ENCODE measurements at regions not wholly inside any gene's neighbourhood (a gene's known extent, or its start where the extent isn't known, plus 50 kb on each side); places are given as distances from the start of the nearest gene placed in this dataset.

GRCh38 chr16:26247063-26247462, 555.3 kb downstream of the HS3ST4 start:
- H4K20me1 ChIP-seq (ENCODE audit: insufficient read depth): no peaks in the 10 kb centered on the region
- ChIA-PET POLR2A (no interaction called here), CTCF (no interaction called here), RAD21 (ENCODE audit: low non-redundant PET in 1 of 2, low total read pairs in 2 of 2, uncharacterized antibody in 2 of 2, unreplicated experiment in 2 of 2) (no interaction called here)
- no peaks in the 10 kb centered on the region for H3K36me3 ChIP-seq (ENCODE audit: control insufficient read depth in 1 of 2, insufficient read depth in 2 of 2, low read length in 2 of 2)
- no peaks in the 10 kb centered on the region for H3K9me2 ChIP-seq (ENCODE audit: insufficient read depth)
- H3K9me3 ChIP-seq (ENCODE audit: control insufficient read depth in 1 of 2, insufficient read depth in 1 of 2, low read depth in 1 of 2, low read length in 2 of 2): peaks cover 5 to 26% of the 10 kb centered on the region in 2 experiments; a peak in 2 of 4 replicates
- intact Hi-C loops (cut with micrococcal nuclease): no loop called here
- DNase-seq (ENCODE audit: low read depth, low spot score) (no peak), ATAC-seq (no peak)
- no peak overlapping the region for H2AFZ ChIP-seq (ENCODE audit: low read depth, low read length, poor library complexity, severe bottlenecking)
- no TSS peak for BruUV-seq (replicated peaks)
- no peak for TF ChIP-seq CEBPB (IDR thresholded peaks at IDR 0.05; ENCODE audit: low read depth)
- H3K4me2 ChIP-seq (ENCODE audit: low read length): no peak overlapping the region
- no peaks in the 10 kb centered on the region for H3K4me1 ChIP-seq (ENCODE audit: control insufficient read depth in 1 of 2, insufficient read depth in 2 of 2, low read length in 2 of 2)
- H3K27me3 ChIP-seq (ENCODE audit: insufficient read depth, low read length): no peaks in the 10 kb centered on the region
- no peak overlapping the region for H3K27ac ChIP-seq (ENCODE audit: low read depth, low read length)
- H3K4me3 ChIP-seq (replicated peaks in 1 of 2; ENCODE audit: low read depth in 1 of 2, low read length in 2 of 2): no peak overlapping the region
- H3K9ac ChIP-seq (ENCODE audit: low read length): no peak overlapping the region
- no peaks in the 10 kb centered on the region for H3K79me2 ChIP-seq (ENCODE audit: insufficient read depth, low read length)

DNA sequence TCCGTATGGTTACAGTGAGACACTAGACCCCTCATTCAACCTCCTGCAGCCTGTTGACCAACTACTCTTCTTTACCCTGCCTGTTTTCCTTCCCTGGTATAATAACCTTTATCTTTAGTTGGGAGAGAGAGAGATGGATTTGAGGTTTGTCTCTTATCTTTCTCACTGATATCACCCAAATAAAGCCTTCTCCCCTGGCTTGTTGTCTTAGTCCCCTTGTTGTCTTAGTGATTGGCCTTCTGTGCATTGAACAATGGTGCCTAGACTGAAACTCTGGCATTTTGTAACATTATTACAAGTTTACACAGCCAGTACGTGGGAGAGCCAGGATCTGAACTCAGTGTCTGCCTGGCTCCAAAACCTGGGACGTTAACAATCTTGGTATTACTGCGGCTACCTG, 560.8 kb downstream of the HS3ST4 start:
- no peak for DNase-seq (ENCODE audit: low read depth, low spot score)
- Histone ChIP-seq H3K4me3 (replicated peaks in 1 of 2; ENCODE audit: low read depth in 1 of 2, low read length in 2 of 2) (no peak overlapping the region), H3K9ac (ENCODE audit: low read length) (no peak overlapping the region), H3K4me2 (ENCODE audit: low read length) (no peak overlapping the region), H3K9me2 (ENCODE audit: insufficient read depth) (no peaks in the 10 kb centered on the region), H3K79me2 (ENCODE audit: insufficient read depth, low read length) (no peaks in the 10 kb centered on the region), H3K36me3 (ENCODE audit: control insufficient read depth in 1 of 2, insufficient read depth in 2 of 2, low read length in 2 of 2) (no peaks in the 10 kb centered on the region), H4K20me1 (ENCODE audit: insufficient read depth) (no peaks in the 10 kb centered on the region), H3K4me1 (ENCODE audit: control insufficient read depth in 1 of 2, insufficient read depth in 2 of 2, low read length in 2 of 2) (no peaks in the 10 kb centered on the region), H2AFZ (ENCODE audit: low read depth, low read length, poor library complexity, severe bottlenecking) (no peak overlapping the region), H3K9me3 (ENCODE audit: control insufficient read depth in 1 of 2, insufficient read depth in 1 of 2, low read depth in 1 of 2, low read length in 2 of 2) (peaks cover 5 to 37% of the 10 kb centered on the region in 2 experiments; a peak in 2 of 4 replicates), H3K27me3 (ENCODE audit: insufficient read depth, low read length) (no peaks in the 10 kb centered on the region), H3K27ac (ENCODE audit: low read depth, low read length) (no peak overlapping the region)
- intact Hi-C loops (cut with micrococcal nuclease): no loop called here
- RAD21 ChIA-PET (ENCODE audit: low non-redundant PET in 1 of 2, low total read pairs in 2 of 2, uncharacterized antibody in 2 of 2, unreplicated experiment in 2 of 2): no interaction called here
- no peak for ATAC-seq
- TF ChIP-seq ELF1 (IDR thresholded peaks at IDR 0.05; ENCODE audit: borderline replicate concordance, low read depth) (no peak), RAD21 (IDR thresholded peaks at IDR 0.05; ENCODE audit: low read depth) (no peak), SIN3A (IDR thresholded peaks at IDR 0.05; ENCODE audit: low read depth) (no peak)
- POLR2A ChIA-PET: no interaction called here
- no TSS peak for BruUV-seq (replicated peaks)
- CTCF ChIA-PET: no interaction called here

- no peaks in the 10 kb centered on the region for H3K27me3 ChIP-seq (ENCODE audit: insufficient read depth, low read length)
- no peak overlapping the region for H3K4me2 ChIP-seq (ENCODE audit: low read length)
- no peaks in the 10 kb centered on the region for H3K4me1 ChIP-seq (ENCODE audit: control insufficient read depth in 1 of 2, insufficient read depth in 2 of 2, low read length in 2 of 2)
- BruUV-seq (replicated peaks): no TSS peak
- H3K4me3 ChIP-seq (replicated peaks in 1 of 2; ENCODE audit: low read depth in 1 of 2, low read length in 2 of 2): no peak overlapping the region
- intact Hi-C loops (cut with micrococcal nuclease): no loop called here
- ChIA-PET RAD21 (ENCODE audit: low non-redundant PET in 1 of 2, low total read pairs in 2 of 2, uncharacterized antibody in 2 of 2, unreplicated experiment in 2 of 2) (no interaction called here), CTCF (no interaction called here), POLR2A (no interaction called here)
- H3K9me2 ChIP-seq (ENCODE audit: insufficient read depth): no peaks in the 10 kb centered on the region
- no peaks in the 10 kb centered on the region; a peak in 1 of 4 replicates for H3K9me3 ChIP-seq (ENCODE audit: control insufficient read depth in 1 of 2, insufficient read depth in 1 of 2, low read depth in 1 of 2, low read length in 2 of 2)
- no peaks in the 10 kb centered on the region for H4K20me1 ChIP-seq (ENCODE audit: insufficient read depth)
- H3K79me2 ChIP-seq (ENCODE audit: insufficient read depth, low read length): no peaks in the 10 kb centered on the region
- DNase-seq (ENCODE audit: low read depth, low spot score) (no peak), ATAC-seq (no peak)
- no peak overlapping the region for H3K9ac ChIP-seq (ENCODE audit: low read length)
- no peak overlapping the region for H3K27ac ChIP-seq (ENCODE audit: low read depth, low read length)
- no peak for TF ChIP-seq ZFX (IDR thresholded peaks at IDR 0.05)
- no peak for TF ChIP-seq RAD21 (IDR thresholded peaks at IDR 0.05; ENCODE audit: low read depth)
- no peak overlapping the region for H2AFZ ChIP-seq (ENCODE audit: low read depth, low read length, poor library complexity, severe bottlenecking)
- H3K36me3 ChIP-seq (ENCODE audit: control insufficient read depth in 1 of 2, insufficient read depth in 2 of 2, low read length in 2 of 2): no peaks in the 10 kb centered on the region
Observed at GRCh38 chr16:26261621-26262020, 569.9 kb downstream of the HS3ST4 start.
